Activated CD4-positive, CD25-positive, alpha-beta regulatory T cell (primary cell): ENCODE measurements at regions not wholly inside any gene's neighbourhood (a gene's known extent, or its start where the extent isn't known, plus 50 kb on each side); places are given as distances from the start of the nearest gene placed in this dataset.
"Not testable (repeated sequence)": the region's sequence is repeated elsewhere in the genome, so short reads cannot be mapped to it uniquely, and the experiment has no call there.

Source experiments
- DNase-seq, 4 experiments: peaks; one replicate each; lab custom pipeline; 2025; lab: John Stamatoyannopoulos, UW

GRCh38 chr10:86579883-86580520, 58.4 kb upstream of the WAPL start:
- DNase-seq: no peak

- no peak for DNase-seq
Observed at GRCh38 chr10:86580521-86580891, 58.9 kb upstream of the WAPL start.

GRCh38 chr10:86583983-86584382, 62.4 kb upstream of the WAPL start:
- no peak for DNase-seq

- peak; percentile 31 to 59 (median 52) for DNase-seq
Observed at GRCh38 chr10:86585037-86585929, 63.7 kb upstream of the WAPL start.

GRCh38 chr10:86586516-86586915, 64.9 kb upstream of the WAPL start:
- no peak for DNase-seq

- not testable (repeated sequence) for DNase-seq
Observed at GRCh38 chr10:86588781-86589180, 65.6 kb upstream of the OPN4 start.

GRCh38 chr10:86591436-86591835, 62.9 kb upstream of the OPN4 start:
- DNase-seq: no peak

GRCh38 chr10:86592413-86592812, 61.9 kb upstream of the OPN4 start:
- no peak for DNase-seq

- DNase-seq: no peak
Observed at GRCh38 chr10:86594535-86594934, 59.8 kb upstream of the OPN4 start.

GRCh38 chr10:86595496-86595895, 58.9 kb upstream of the OPN4 start:
- DNase-seq: no peak

- no peak for DNase-seq
Observed at GRCh38 chr10:86596266-86596665, 58.1 kb upstream of the OPN4 start.

GRCh38 chr10:86597306-86597705, 57.0 kb upstream of the OPN4 start:
- no peak for DNase-seq

- DNase-seq: no peak
Observed at GRCh38 chr10:86598151-86598550, 56.2 kb upstream of the OPN4 start.

GRCh38 chr10:86599041-86599440, 55.3 kb upstream of the OPN4 start:
- DNase-seq: no peak

- DNase-seq: no peak
Observed at GRCh38 chr10:86599729-86600128, 54.6 kb upstream of the OPN4 start.

GRCh38 chr10:86600296-86600695, 54.1 kb upstream of the OPN4 start:
- no peak for DNase-seq

- no peak for DNase-seq
Observed at GRCh38 chr10:86601956-86602602, 52.3 kb upstream of the OPN4 start.

GRCh38 chr10:86603256-86603655, 51.1 kb upstream of the OPN4 start:
- no peak for DNase-seq
